ENCODE measurements at regions not wholly inside any gene's neighbourhood (a gene's known extent, or its start where the extent isn't known, plus 50 kb on each side); places are given as distances from the start of the nearest gene placed in this dataset.

GRCh38 chr3:124248471-124249028 is 256.6 kb upstream of the ROPN1 start:
- peaks cover 0 to 5% (median 0%) of the 10 kb centered on the region in 4 donors for H3K4me1 ChIP-seq (ENCODE audit: control insufficient read depth in 4 of 4, insufficient read depth in 4 of 4, low read length in 3 of 4)
- no peaks in the 10 kb centered on the region for H3K9me3 ChIP-seq (ENCODE audit: control insufficient read depth in 4 of 4, low read length in 3 of 4)
- WGBS, result 32% methylated on average over 4 of the region's 4 CpGs
- TF ChIP-seq EGR1 (IDR thresholded peaks at IDR 0.05; ENCODE audit: low read depth in 2 of 2) (no peak), REST (IDR thresholded peaks at IDR 0.05) (no peak), SP1 (IDR thresholded peaks at IDR 0.05) (peak; percentile 75), ATF3 (IDR thresholded peaks at IDR 0.05) (no peak), TAF1 (conservative IDR thresholded peaks at IDR 0.05) (no peak), HNF4A (conservative IDR thresholded peaks at IDR 0.05) (peak; percentile 45 to 55), JUND (IDR thresholded peaks at IDR 0.05) (peak; percentile 40 to 56), MAX (IDR thresholded peaks at IDR 0.05) (peak; percentile 62), NR2F2 (IDR thresholded peaks at IDR 0.05) (peak; percentile 95), HNF4G (IDR thresholded peaks at IDR 0.05) (peak; percentile 27), RAD21 (IDR thresholded peaks at IDR 0.05) (peak; percentile 41 to 45), RXRA (IDR thresholded peaks at IDR 0.05) (peak; percentile 60 to 73)
- peak overlapping the region; percentile 23 to 73 for H3K27ac ChIP-seq (ENCODE audit: low read depth in 1 of 2, low read length in 2 of 2)
- H3K36me3 ChIP-seq (ENCODE audit: control insufficient read depth in 4 of 4, insufficient read depth in 3 of 4, low read depth in 1 of 4, low read length in 3 of 4), result no peaks in the 10 kb centered on the region
- H3K27me3 ChIP-seq (ENCODE audit: control insufficient read depth in 4 of 4, insufficient read depth in 4 of 4, low read length in 3 of 4), result no peaks in the 10 kb centered on the region
- DNase-seq (ENCODE audit: low spot score), result no peak
- H3K4me3 ChIP-seq (ENCODE audit: low read depth in 1 of 3, low read length in 3 of 3), result no peak overlapping the region
- H3K9ac ChIP-seq (ENCODE audit: low read depth in 1 of 2, low read length in 2 of 2), result no peak overlapping the region

- no peak overlapping the region for H3K4me3 ChIP-seq (ENCODE audit: low read depth in 1 of 3, low read length in 3 of 3)
- no peaks in the 10 kb centered on the region for H3K27me3 ChIP-seq (ENCODE audit: control insufficient read depth in 4 of 4, insufficient read depth in 4 of 4, low read length in 3 of 4)
- no peaks in the 10 kb centered on the region for H3K9me3 ChIP-seq (ENCODE audit: control insufficient read depth in 4 of 4, low read length in 3 of 4)
- peak overlapping the region; percentile 14 to 42 for H3K27ac ChIP-seq (ENCODE audit: low read depth in 1 of 2, low read length in 2 of 2)
- H3K4me1 ChIP-seq (ENCODE audit: control insufficient read depth in 4 of 4, insufficient read depth in 4 of 4, low read length in 3 of 4), result peaks cover 0 to 5% (median 0%) of the 10 kb centered on the region in 4 donors
- TF ChIP-seq SP1 (IDR thresholded peaks at IDR 0.05), result no peak
- no peak for TF ChIP-seq REST (IDR thresholded peaks at IDR 0.05)
- no peak for TF ChIP-seq JUND (IDR thresholded peaks at IDR 0.05)
- TF ChIP-seq HNF4A (conservative IDR thresholded peaks at IDR 0.05), result no peak
- no peak for TF ChIP-seq HNF4G (IDR thresholded peaks at IDR 0.05)
- no peak for TF ChIP-seq FOXA2 (IDR thresholded peaks at IDR 0.05)
- no peak for TF ChIP-seq TAF1 (conservative IDR thresholded peaks at IDR 0.05)
- no peak for TF ChIP-seq FOXA1 (IDR thresholded peaks at IDR 0.05)
- TF ChIP-seq YY1 (IDR thresholded peaks at IDR 0.05), result no peak
- TF ChIP-seq GABPA (IDR thresholded peaks at IDR 0.05 in 1 of 2, conservative IDR thresholded peaks at IDR 0.05 in 1 of 2), result no peak
- TF ChIP-seq RAD21 (IDR thresholded peaks at IDR 0.05), result no peak
- no peak for TF ChIP-seq RXRA (IDR thresholded peaks at IDR 0.05)
- TF ChIP-seq ATF3 (IDR thresholded peaks at IDR 0.05), result no peak
- no peak for TF ChIP-seq NR2F2 (IDR thresholded peaks at IDR 0.05)
- TF ChIP-seq, protein P1, sequence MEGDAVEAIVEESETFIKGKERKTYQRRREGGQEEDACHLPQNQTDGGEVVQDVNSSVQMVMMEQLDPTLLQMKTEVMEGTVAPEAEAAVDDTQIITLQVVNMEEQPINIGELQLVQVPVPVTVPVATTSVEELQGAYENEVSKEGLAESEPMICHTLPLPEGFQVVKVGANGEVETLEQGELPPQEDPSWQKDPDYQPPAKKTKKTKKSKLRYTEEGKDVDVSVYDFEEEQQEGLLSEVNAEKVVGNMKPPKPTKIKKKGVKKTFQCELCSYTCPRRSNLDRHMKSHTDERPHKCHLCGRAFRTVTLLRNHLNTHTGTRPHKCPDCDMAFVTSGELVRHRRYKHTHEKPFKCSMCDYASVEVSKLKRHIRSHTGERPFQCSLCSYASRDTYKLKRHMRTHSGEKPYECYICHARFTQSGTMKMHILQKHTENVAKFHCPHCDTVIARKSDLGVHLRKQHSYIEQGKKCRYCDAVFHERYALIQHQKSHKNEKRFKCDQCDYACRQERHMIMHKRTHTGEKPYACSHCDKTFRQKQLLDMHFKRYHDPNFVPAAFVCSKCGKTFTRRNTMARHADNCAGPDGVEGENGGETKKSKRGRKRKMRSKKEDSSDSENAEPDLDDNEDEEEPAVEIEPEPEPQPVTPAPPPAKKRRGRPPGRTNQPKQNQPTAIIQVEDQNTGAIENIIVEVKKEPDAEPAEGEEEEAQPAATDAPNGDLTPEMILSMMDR (IDR thresholded peaks at IDR 0.05; ENCODE audit: low read depth, low read length, missing input control), result no peak
- TF ChIP-seq EGR1 (IDR thresholded peaks at IDR 0.05; ENCODE audit: low read depth in 2 of 2), result no peak
- no peak for TF ChIP-seq MAX (IDR thresholded peaks at IDR 0.05)
- TF ChIP-seq ZBTB33 (IDR thresholded peaks at IDR 0.05), result no peak
- no peak overlapping the region for H3K9ac ChIP-seq (ENCODE audit: low read depth in 1 of 2, low read length in 2 of 2)
- no peak for DNase-seq (ENCODE audit: low spot score)
- no peaks in the 10 kb centered on the region for H3K36me3 ChIP-seq (ENCODE audit: control insufficient read depth in 4 of 4, insufficient read depth in 3 of 4, low read depth in 1 of 4, low read length in 3 of 4)
- 81% methylated on average over 1 of the region's 1 CpG for WGBS
These were observed 257.1 kb upstream of the ROPN1 start for GRCh38 chr3:124249038-124249437.

All from liver (tissue), 8 donors.